ENCODE measurements at regions not wholly inside any gene's neighbourhood (a gene's known extent, or its start where the extent isn't known, plus 50 kb on each side); places are given as distances from the start of the nearest gene placed in this dataset.
"Not testable (repeated sequence)": the region's sequence is repeated elsewhere in the genome, so short reads cannot be mapped to it uniquely, and the experiment has no call there.

GRCh38 chr5:155556700-155557099 lies 543.1 kb downstream of the KIF4B start:
- no peak for TF ChIP-seq CTCF (conservative IDR thresholded peaks at IDR 0.05; ENCODE audit: low read depth, low read length)
- peak; percentile 81 for DNase-seq (ENCODE audit: low read depth)
- no peak overlapping the region for H3K4me3 ChIP-seq (ENCODE audit: low read length)

DNA sequence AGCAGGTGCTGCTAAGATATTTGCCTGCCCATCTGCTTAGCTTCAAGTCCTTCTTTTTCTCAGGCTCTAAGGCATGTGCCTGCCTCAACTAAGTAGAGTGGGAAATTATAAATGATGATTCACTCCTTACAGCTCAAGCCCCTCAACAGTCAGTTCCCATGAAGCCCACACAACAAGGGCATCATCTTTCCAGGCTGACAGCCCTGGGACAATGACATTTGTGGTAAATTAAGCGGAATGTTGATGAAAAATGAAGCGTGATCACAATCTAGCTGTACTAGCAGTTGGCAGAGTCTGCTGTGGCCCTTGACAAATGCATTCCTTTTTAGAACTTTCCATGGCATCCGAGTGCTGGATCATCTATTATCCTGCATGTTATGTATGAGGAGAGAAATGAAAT lies 548.6 kb downstream of the KIF4B start:
- DNase-seq (ENCODE audit: low read depth): no peak
- H3K4me3 ChIP-seq (ENCODE audit: low read length): no peak overlapping the region
- TF ChIP-seq CTCF (conservative IDR thresholded peaks at IDR 0.05; ENCODE audit: low read depth, low read length): no peak

DNA sequence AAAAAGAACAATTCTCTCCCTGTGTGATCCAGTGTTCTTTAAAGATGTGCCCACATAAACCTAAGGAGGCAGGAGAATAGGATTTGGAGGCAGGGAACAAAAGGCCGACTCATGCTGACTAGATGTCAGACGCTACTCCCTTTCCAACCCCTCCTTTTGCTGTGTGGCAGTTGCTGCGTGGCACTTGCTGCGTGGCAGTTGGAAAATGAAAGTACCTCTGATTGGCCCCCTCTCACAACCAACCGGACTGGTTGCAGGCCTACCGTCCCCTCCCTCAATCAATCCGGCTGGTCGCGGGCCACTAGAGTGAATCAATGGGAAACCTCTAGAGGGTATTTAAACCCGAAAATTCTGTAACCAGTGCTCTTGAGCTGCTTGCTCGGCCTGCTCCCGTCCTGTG lies 551.0 kb downstream of the KIF4B start:
- no peak for DNase-seq (ENCODE audit: low read depth)
- no peak overlapping the region for H3K4me3 ChIP-seq (ENCODE audit: low read length)
- TF ChIP-seq CTCF (conservative IDR thresholded peaks at IDR 0.05; ENCODE audit: low read depth, low read length): no peak

- TF ChIP-seq CTCF (conservative IDR thresholded peaks at IDR 0.05; ENCODE audit: low read depth, low read length): no peak
- no peak overlapping the region for H3K4me3 ChIP-seq (ENCODE audit: low read length)
- no peak for DNase-seq (ENCODE audit: low read depth)
Observed at GRCh38 chr5:155575861-155576260, 562.3 kb downstream of the KIF4B start.

GRCh38 chr5:155586808-155587207 lies 573.3 kb downstream of the KIF4B start:
- not testable (repeated sequence) for DNase-seq (ENCODE audit: low read depth); H3K4me3 ChIP-seq (ENCODE audit: low read length)

DNA sequence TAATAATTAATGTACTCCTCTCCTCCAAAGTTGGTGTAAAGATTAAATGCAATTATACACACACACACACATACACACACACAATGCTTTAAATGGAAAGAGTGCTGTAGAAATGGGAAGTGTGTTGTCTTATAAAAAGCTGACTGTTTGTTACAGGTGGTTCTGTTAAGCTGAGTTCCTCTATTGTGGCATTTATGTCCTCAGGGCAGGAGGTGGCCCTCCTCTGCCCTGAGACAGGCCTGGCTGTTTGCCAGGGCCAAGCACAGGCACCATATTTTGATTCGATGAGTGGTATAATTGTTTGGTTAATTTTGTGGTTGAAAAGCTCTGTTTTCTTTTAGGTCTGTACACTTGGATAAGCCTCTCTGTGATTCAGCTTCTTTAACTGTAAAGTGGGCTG lies 573.9 kb downstream of the KIF4B start:
- TF ChIP-seq CTCF (conservative IDR thresholded peaks at IDR 0.05; ENCODE audit: low read depth, low read length): no peak
- no peak for DNase-seq (ENCODE audit: low read depth)
- H3K4me3 ChIP-seq (ENCODE audit: low read length): no peak overlapping the region

- no peak for TF ChIP-seq CTCF (conservative IDR thresholded peaks at IDR 0.05; ENCODE audit: low read depth, low read length)
- H3K4me3 ChIP-seq (ENCODE audit: low read length): no peak overlapping the region
- no peak for DNase-seq (ENCODE audit: low read depth)
Observed at GRCh38 chr5:155591273-155591672, 577.7 kb downstream of the KIF4B start.

DNA sequence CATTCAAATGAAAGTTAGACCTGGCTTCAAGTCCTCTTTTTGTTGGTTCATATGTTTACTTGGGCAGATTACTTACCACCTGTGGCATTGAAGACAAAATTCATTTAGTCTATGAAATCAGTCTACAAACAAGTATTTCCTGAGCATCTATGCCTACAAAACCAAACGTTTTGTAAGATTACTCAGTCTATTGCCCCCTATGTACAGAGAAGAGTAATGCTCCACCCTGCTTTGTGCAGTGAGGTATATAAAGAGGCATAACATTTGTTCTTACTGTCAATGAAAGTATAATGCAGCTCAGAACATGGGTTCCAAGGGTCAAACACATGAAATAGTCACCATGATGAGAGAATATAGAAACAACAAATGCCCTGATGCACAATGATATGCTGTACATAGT lies 580.7 kb downstream of the KIF4B start:
- DNase-seq (ENCODE audit: low read depth): no peak
- H3K4me3 ChIP-seq (ENCODE audit: low read length): no peak overlapping the region
- TF ChIP-seq CTCF (conservative IDR thresholded peaks at IDR 0.05; ENCODE audit: low read depth, low read length): peak; percentile 15

Measured in retinal pigment epithelial cell (primary cell).